HG03354 (cell line): ENCODE measurements at regions not wholly inside any gene's neighbourhood (a gene's known extent, or its start where the extent isn't known, plus 50 kb on each side); places are given as distances from the start of the nearest gene placed in this dataset.
"Not testable (repeated sequence)": the region's sequence is repeated elsewhere in the genome, so short reads cannot be mapped to it uniquely, and the experiment has no call there.

Experiments used
- ATAC-seq: cut with Tn5 transposase; IDR thresholded peaks from one replicate; pipeline ENCODE4 v1.9.1; 2021; ENCODE audit warnings: mild to moderate bottlenecking; ENCODE audit not compliant: unreplicated experiment, poor library complexity, severe bottlenecking

DNA sequence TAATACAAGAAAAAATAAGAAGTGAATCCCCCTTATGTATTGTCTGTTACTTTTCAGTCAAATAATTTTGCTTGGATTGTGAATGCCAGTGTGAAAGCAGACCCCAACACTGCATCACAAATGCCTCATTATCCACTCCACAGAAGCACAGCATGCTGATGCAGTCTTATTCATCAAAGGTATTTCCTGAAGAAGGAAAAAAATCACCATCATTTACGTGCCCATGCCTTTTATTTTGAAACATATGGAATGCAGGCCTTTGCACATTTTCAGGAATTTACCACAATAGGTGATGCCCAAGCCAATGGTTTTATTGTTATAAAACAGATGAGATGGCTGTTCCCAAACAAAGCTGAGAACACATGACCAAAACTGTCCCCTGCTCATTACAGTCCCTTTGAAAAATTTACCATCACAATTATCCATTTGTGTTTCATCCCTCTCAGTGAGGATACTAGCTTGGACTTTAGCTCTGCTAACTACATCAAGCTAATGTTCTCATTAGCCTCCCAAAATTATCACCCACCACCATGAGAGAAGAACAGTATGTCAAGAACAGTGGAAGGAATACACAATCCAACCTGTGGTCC lies 180.6 kb upstream of the HTR1E start:
- no peak for ATAC-seq

DNA sequence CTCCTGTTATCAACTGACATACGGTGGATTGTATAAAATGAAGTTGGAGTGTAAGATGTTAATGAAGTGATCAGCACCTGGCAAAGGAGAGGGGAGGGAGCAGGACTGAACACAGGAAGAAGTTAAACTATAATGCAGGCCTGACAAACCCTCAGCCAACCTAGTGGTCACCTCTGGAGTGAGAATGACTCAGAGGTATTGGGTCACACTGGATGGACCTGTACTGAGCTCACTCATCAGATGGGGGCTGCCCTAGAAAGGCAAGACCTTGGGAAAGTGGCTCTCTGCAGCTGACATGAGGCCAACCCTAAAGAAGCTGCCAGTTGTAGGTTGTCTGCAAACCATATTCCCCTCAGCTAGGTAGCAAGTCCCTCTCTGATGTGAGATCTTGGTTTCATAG lies 193.3 kb upstream of the HTR1E start:
- no peak for ATAC-seq

DNA sequence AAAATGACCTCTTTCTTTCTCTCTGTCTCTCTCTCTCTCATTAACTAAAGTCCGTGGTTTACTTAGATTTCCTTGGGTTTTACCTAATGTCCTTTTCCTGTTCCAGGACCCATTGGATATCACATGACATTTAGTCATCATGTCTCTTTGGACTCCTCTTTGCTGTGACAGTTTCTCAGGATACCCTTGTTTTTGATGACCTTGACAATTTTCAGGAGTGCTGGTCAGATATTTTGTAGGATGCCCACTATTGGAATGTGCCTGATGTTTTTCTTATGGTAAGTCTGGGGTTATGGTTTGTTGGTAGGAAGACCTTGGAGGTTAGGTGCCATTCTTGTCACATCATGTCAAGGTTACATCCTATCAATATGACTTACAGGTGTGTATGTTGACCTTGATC lies 199.2 kb upstream of the HTR1E start:
- ATAC-seq: no peak

DNA sequence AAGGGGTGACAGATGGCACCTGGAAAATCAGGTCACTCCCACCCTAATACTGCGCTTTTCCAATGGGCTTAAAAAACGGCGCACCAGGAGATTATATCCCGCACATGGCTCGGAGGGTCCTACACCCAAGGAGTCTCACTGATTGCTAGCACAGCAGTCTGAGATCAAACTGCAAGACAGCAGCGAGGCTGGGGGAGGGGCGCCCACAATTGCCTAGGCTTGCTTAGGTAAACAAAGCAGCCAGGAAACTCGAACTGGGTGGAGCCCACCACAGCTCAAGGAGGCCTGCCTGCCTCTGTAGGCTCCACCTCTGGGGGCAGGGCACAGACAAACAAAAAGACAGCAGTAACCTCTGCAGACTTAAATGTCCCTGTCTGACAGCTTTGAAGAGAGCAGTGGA lies 205.7 kb upstream of the HTR1E start:
- not testable (repeated sequence) for ATAC-seq

DNA sequence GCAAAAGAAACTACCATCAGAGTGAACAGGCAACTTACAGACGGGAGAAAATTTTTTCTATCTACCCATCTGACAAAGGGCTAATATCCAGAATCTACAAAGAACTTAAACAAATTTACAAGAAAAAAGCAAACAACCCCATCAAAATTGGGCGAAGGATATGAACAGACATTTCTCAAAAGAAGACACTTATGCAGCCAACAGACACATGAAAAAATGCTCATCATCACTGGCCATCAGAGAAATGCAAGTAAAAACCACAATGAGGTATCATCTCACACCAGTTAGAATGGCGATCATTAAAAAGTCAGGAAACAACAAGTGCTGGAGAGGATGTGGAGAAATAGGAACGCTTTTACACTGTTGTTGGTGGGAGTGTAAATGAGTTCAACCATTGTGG lies 206.6 kb upstream of the HTR1E start:
- ATAC-seq: not testable (repeated sequence)

DNA sequence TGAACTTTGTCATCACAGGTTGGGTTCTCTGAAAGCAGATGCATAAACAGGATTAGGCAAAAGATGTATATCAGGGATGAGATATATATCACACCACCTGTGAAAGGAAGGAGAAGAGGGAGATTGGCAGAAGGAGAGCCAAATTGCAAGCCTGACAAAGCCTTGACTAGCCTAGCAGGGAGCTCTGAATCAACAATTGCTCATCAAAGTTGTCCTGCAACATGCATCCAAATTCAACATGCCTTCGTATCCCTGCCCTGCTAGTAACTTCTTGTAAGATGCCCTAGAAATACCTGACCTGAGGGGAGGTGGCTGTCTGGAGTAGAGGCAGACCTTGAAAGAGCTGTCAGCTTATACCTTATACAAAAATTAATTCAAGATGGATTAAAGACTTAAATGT lies 207.1 kb upstream of the HTR1E start:
- no peak for ATAC-seq

DNA sequence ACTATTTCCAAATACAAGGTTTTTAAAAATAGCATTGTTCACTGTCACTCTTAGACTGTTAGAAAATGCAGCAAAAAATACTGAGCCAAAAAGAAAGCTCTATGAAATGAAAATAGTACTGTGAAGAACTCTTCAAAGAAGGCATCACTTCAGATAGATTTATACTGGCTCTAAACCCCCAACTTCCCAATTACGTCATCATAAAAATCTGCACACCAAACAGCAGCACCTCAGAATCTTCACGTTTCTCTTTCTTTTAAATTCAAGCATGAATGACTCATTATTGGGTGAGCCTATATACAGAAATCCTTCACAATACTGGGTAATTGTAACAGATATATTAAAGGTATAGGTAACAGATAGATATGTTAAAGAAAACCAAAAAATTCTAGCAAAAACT lies 208.4 kb upstream of the HTR1E start:
- no peak for ATAC-seq

DNA sequence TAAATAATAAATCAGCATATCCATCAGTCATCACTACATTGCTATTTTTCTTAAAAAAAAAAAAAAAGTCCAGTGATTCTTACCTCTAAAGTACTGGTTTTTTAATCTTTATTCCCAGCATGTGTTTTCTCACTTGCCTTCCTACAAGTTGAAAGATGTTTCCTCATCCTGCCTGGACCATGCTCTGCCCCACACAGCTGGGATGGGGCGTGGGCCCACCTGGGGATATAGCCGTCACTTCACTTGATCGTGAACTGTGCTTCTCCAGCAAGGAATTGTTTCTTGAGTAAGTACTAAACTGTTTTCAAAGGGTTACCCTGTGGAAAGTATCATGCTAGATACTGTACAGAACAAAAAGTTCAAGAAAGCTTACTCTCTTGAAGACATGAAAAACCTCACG lies 212.6 kb upstream of the HTR1E start:
- no peak for ATAC-seq

DNA sequence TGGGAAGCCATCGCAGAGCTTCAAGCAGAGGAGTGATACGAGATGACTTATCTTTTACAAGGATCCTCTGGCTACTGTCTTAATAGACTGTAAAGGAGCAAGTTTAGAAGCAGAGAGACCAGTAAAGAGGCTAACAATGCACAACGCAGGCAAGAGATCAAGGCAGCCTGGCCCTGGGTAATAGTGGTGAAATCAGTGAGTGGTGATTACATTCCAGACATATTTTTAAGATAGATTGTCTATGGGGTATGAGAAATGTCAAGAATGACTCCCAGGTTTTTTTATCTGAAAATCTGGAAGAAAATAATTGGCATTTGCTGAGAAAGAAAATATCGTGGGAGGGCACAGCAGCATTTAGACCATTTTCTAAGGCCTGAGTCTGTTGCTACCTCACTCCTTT lies 213.6 kb upstream of the HTR1E start:
- ATAC-seq: no peak

DNA sequence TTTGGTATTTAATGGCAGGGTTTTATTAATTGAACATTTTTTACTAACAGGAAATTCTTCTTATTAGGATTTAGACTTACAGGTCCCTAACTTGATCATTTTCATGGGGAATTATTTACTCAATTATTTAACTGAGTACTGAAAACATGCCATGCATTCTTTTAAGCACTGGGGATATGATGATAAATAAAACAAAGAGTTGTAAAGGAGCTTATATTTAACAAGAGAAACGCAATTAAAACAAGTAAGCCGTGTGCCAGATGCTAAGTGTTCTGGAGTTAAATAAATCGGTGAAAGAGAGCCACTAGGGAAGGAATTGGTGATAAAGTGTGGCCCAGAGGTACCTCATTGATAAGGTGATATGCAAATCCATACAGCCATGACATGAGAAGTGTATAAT lies 214.2 kb upstream of the HTR1E start:
- no peak for ATAC-seq

DNA sequence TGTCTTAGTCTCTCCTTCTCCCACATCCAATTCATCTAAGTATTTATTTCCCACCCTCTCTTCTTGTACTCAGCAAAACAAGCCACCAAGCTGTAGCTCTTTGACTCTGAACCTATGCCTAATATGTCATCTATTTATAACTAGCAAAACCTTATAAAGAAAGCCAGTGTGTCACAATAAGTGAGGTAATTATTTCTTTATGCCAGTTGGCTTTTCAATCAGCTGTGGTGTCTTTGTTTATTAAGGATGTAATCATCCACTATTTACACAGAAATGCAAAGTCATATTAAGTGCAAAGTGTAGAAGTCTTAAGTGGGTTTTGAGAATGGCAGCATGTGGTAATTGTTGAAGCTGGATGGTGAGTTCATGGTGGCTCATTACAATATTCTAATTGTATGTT lies 215.2 kb upstream of the HTR1E start:
- no peak for ATAC-seq

DNA sequence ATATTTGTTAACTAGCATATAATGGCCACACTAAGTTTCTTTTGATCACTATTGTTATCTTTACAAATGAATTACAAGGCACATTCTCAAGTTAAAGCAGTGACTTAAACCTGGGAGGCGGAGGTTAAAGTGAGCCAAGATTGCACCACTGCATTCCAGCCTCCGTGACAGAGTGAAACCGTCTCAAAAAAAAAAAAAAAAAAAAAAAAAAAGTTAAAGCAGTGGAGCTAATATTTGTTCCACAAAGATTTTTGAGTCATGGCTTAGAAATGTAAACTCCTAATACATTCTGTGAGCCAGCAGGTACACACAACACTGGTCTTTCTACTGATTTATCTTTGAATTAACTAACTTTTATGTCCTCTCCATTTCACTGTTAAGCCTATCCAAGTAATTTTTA lies 221.7 kb upstream of the HTR1E start:
- ATAC-seq: no peak

DNA sequence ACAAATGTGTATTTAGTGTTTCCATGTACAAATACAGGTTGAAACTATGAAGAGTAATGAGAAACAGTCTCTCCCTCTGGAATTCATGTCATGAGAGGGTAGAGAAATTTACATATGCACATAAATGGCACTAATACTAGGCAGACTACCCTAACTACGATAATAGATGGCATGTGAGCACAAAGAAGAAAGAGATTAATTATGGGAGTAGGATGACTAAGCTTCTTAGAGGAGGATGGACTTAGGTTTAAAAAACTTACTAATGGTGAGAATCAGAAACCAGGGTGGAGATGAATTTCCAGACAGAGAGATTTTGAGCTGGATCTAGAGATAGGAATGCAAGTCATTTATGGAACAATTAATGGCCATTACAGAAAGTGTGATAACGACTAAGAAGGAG lies 225.3 kb upstream of the HTR1E start:
- ATAC-seq: no peak

DNA sequence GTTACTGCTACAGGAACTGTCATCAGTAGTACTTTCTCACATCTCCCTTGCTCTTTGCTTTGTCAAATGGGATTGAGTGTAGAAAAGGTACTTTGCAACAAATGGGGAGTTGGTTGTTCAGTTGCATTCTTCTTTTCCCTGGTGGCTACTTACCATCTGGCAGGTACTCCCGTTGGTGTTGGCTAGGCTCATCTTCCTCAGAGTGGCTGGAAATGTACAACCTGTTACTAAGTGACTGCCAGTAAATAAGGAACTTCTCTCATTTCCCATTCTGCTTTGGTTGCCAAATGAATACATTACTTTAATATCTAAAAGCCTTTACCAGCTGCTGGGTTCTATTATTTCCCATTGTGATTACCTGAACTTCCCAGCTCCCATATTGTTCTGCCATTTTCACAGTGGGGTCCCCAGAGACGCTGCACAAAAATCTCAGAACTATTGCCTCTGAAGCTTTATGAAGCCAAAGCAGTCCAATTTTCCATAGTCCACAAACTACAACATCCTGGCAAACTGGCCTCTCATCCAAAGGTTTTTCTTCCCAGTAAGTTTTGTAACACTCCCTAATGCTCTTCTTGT lies 229.7 kb upstream of the HTR1E start:
- ATAC-seq: no peak

DNA sequence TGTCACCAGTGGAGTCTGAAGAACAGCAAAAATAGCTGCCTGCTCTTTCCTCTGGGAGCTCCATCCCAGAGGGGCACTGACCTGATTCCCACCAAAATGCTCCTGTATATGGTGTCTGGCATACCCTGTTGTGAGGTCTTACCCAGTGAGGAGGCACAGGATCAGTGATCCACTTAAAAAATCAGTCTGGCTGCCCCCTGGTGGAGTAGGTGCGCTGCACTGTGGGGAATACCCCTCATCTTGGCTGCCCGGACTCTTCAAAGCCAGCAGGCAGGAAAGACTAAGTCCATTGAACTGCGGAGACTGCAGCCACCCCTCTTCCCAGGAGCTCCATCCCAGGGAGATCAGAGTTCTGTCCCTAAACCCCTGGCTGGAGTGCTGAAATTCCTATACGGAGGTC lies 230.9 kb upstream of the HTR1E start:
- ATAC-seq: no peak

DNA sequence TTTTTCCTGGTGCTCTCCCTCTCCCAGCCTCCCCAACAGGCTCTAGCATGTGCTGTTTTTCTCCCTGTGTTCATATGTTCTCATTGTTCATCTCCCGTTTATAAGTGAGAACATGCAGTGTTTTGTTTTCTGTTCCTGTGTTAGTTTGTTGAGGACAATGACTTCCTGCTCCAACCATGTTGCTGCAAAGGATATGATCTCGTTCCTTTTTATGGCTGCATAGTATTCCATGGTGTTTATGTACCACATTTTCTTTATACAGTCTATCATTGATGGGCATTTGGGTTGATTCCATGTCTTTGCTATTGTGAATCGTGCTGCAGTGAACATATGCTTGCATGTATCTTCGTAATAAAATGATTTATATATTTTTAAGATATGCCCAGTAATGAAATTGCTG lies 236.1 kb upstream of the HTR1E start:
- not testable (repeated sequence) for ATAC-seq

DNA sequence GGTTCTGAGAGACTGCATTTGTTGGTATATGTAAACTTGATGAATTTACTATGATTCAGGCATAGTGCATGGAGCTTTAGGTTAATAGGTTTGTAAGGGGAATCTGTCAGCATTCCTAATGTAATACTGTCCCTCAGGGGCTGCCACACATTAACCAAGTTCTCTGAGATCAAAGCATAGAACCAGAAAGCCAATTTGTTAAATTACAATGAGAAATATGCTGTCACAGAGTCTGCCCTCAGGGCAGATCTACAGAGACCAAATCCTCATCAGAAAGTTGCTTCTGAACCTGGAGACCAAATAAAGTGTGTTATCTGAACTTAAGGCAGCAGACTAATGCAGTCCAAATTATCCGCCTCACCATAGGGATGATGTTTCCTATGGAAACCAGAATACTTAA lies 250.8 kb upstream of the HTR1E start:
- ATAC-seq: no peak

DNA sequence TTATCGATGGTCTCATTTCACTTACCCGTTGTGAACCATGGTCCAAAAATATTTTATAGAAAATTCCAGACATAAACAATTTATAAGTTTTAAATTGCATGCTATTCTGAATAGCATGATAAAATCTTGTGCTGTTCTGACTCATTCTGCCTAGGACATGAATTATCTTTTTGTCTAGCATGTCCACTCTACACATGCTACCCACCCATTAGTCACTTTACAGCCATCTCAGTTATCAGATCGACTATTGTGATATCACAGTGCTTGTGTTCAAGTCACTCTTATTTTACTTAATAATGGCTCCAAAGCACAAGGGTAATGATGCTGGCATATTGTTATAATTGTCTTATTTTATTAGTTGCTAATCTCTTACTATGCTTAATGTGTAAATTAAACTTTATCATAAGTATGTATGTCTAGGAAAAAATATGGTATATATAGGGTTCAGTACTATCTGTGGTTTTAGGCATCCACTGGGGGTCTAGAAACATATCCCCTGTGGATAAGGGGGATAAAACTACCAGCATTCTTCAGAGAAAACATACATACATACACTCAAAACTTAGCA lies 252.0 kb upstream of the HTR1E start:
- no peak for ATAC-seq

DNA sequence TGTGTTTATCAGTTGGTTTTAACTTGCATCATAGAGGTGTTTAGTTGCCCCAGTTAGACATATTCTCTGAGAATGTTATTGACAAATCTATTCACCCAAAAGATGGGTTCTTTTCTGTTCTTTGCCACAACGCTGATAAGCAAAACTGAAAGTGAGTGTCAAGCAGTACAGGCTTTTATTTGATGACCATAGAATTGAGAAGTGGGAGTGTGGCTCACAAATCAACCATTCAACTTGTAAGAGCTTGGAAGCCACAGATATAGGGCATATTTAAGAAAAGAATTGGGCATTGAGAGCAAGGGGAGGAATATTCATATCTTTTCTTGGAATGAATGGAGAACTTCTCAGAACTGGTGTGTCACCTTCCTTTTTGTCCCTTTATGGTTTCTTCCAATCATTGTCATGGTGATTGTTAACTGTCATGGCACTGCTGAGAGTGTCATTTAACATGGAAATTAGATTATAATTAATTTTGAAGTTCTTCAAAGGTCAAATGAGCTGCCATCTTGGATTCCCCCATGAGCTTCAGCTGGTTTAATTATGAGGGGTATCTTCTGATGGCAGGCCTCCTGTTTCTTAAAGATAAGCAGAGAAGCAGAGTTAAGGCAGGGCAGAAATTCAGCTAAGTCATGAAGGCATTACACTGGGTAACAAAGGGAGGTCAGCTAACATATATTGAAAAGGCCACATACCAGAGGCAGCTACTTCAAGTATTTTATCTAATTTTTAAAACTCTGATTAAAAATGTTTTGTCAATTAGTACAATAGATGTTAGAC lies 254.0 kb upstream of the HTR1E start:
- ATAC-seq: no peak

DNA sequence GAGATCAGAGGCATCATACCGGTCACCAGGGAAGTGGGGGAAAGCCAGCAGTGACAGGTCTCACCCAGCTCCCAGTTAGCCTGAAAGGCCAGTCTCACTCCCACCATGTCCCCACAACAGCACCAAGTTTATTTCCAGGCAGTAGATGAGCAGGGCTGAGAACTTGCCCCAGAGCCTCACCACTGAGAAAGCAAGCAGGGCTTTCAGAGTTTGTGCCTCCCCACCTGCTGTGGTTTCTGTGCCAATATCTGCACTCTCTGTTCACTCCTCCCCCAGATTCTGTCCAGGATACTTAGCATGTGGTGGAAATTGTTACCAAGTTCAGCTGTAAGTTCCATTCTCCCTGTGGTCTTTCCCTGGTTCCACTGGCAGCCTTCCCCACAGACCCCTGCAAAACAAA lies 255.0 kb upstream of the HTR1E start:
- no peak for ATAC-seq

DNA sequence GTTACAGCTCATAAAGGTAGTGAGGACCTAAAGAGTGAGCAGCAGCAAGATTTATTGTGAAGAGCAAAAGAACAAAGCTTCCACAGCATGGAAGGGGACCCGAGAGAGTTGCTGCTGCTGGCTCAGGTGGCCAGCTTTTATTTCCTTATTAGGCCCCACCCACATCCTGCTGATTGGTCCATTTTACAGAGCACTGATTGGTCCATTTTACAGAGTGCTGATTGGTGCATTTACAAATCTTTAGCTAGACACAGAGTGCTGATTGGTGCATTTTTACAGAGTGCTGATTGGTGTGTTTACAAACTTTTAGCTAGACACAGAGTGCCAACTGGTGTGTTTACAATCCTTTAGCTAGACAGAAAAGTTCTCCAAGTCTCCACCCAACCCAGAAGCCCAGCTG lies 256.2 kb upstream of the HTR1E start:
- not testable (repeated sequence) for ATAC-seq
